ENCODE measurements at regions not wholly inside any gene's neighbourhood (a gene's known extent, or its start where the extent isn't known, plus 50 kb on each side); places are given as distances from the start of the nearest gene placed in this dataset.

GRCh38 chr10:58951087-58951486 lies 225.4 kb upstream of the PHYHIPL start:
- H3K27me3 Mint-ChIP-seq (ENCODE audit: low read depth, poor library complexity): peaks cover 7% of the 10 kb centered on the region
- DNase-seq: no peak
- no peak overlapping the region for H3K4me3 Mint-ChIP-seq
- H3K36me3 Mint-ChIP-seq (ENCODE audit: low read depth): no peaks in the 10 kb centered on the region
- H3K4me1 Mint-ChIP-seq: peaks cover 10% of the 10 kb centered on the region
- peaks cover 4% of the 10 kb centered on the region for H3K9me3 Mint-ChIP-seq
- H3K27ac Mint-ChIP-seq: no peak overlapping the region
- no peak for TF ChIP-seq CTCF (IDR thresholded peaks at IDR 0.05)

- H3K27ac Mint-ChIP-seq: no peak overlapping the region
- DNase-seq: no peak
- no peaks in the 10 kb centered on the region for H3K9me3 Mint-ChIP-seq
- peaks cover 7% of the 10 kb centered on the region for H3K27me3 Mint-ChIP-seq (ENCODE audit: low read depth, poor library complexity)
- H3K36me3 Mint-ChIP-seq (ENCODE audit: low read depth): no peaks in the 10 kb centered on the region
- H3K4me3 Mint-ChIP-seq: no peak overlapping the region
- H3K4me1 Mint-ChIP-seq: peaks cover 14% of the 10 kb centered on the region
- no peak for TF ChIP-seq CTCF (IDR thresholded peaks at IDR 0.05)
Measured at GRCh38 chr10:58951746-58952145, 224.7 kb upstream of the PHYHIPL start.

GRCh38 chr10:58952162-58952601 lies 224.3 kb upstream of the PHYHIPL start:
- Mint-ChIP-seq H3K27ac (no peak overlapping the region), H3K4me1 (peaks cover 18% of the 10 kb centered on the region), H3K27me3 (ENCODE audit: low read depth, poor library complexity) (peaks cover 7% of the 10 kb centered on the region), H3K36me3 (ENCODE audit: low read depth) (no peaks in the 10 kb centered on the region), H3K4me3 (no peak overlapping the region), H3K9me3 (no peaks in the 10 kb centered on the region)
- TF ChIP-seq CTCF (IDR thresholded peaks at IDR 0.05): no peak
- no peak for DNase-seq

GRCh38 chr10:58952747-58953466 lies 223.5 kb upstream of the PHYHIPL start:
- peak; percentile 54 for DNase-seq
- Mint-ChIP-seq H3K9me3 (no peaks in the 10 kb centered on the region), H3K4me1 (peaks cover 21% of the 10 kb centered on the region), H3K36me3 (ENCODE audit: low read depth) (no peaks in the 10 kb centered on the region), H3K4me3 (no peak overlapping the region), H3K27ac (no peak overlapping the region), H3K27me3 (ENCODE audit: low read depth, poor library complexity) (peaks cover 7% of the 10 kb centered on the region)
- TF ChIP-seq CTCF (IDR thresholded peaks at IDR 0.05): peak; percentile 78

- Mint-ChIP-seq H3K27ac (no peak overlapping the region), H3K4me3 (no peak overlapping the region), H3K9me3 (no peaks in the 10 kb centered on the region), H3K36me3 (ENCODE audit: low read depth) (no peaks in the 10 kb centered on the region), H3K4me1 (peaks cover 24% of the 10 kb centered on the region), H3K27me3 (ENCODE audit: low read depth, poor library complexity) (peaks cover 7% of the 10 kb centered on the region)
- no peak for DNase-seq
- TF ChIP-seq CTCF (IDR thresholded peaks at IDR 0.05): no peak
Measured at GRCh38 chr10:58954178-58954577, 222.3 kb upstream of the PHYHIPL start.

GRCh38 chr10:58955615-58956014 lies 220.8 kb upstream of the PHYHIPL start:
- no peaks in the 10 kb centered on the region for H3K9me3 Mint-ChIP-seq
- no peaks in the 10 kb centered on the region for H3K36me3 Mint-ChIP-seq (ENCODE audit: low read depth)
- peaks cover 7% of the 10 kb centered on the region for H3K27me3 Mint-ChIP-seq (ENCODE audit: low read depth, poor library complexity)
- H3K4me1 Mint-ChIP-seq: peaks cover 24% of the 10 kb centered on the region
- TF ChIP-seq CTCF (IDR thresholded peaks at IDR 0.05): no peak
- H3K4me3 Mint-ChIP-seq: no peak overlapping the region
- DNase-seq: no peak
- H3K27ac Mint-ChIP-seq: no peak overlapping the region
